Stimulated activated CD8-positive, alpha-beta memory T cell treated with anti-CD3 and anti-CD28 coated beads, Interleukin-4, amount 100 ng/mL, for 48 hours (primary cell): ENCODE measurements at regions not wholly inside any gene's neighbourhood (a gene's known extent, or its start where the extent isn't known, plus 50 kb on each side); places are given as distances from the start of the nearest gene placed in this dataset.

Source experiments
- DNase-seq: peaks from one replicate; pipeline ENCODE4 v3.0.0-alpha.2; 2020

GRCh38 chr4:140277576-140277975 lies 95.9 kb upstream of the SCOC start:
- DNase-seq, result no peak

- no peak for DNase-seq
Measured at GRCh38 chr4:140271553-140271952, 101.9 kb upstream of the SCOC start.

GRCh38 chr4:140269369-140269768 lies 104.1 kb upstream of the SCOC start:
- no peak for DNase-seq

DNA sequence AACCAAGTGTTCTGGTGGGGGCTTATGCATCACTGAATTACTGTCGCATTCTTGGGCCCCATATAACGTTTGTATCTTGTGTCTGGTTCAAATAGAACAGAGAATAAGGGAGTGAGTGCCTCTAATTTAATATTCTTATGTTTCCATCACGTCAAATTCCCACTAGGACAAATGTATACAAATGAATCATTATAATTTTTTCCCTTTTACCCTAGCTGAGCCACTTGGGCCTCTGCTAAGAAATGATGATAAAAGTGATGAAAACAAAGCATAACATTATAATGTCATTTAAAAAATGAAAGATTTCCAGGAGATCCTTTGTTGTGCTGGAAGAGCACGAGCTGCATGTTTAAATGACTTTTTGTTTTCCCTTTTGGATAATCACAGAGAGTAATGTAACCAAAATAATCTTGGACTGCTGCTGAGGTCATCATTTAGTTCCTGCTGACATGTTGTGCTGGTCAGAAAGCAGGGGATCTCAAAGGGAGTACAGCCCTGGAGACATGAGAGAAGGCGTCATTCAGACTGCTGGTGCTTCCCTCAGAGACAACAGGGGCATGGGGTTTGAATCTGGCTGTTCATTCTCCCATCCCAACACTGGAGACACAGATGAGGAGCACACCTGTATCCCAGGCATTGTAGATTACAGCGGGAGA lies 105.1 kb upstream of the SCOC start:
- DNase-seq, result no peak

- DNase-seq, result no peak
Measured at GRCh38 chr4:140267576-140267975, 105.9 kb upstream of the SCOC start.

DNA sequence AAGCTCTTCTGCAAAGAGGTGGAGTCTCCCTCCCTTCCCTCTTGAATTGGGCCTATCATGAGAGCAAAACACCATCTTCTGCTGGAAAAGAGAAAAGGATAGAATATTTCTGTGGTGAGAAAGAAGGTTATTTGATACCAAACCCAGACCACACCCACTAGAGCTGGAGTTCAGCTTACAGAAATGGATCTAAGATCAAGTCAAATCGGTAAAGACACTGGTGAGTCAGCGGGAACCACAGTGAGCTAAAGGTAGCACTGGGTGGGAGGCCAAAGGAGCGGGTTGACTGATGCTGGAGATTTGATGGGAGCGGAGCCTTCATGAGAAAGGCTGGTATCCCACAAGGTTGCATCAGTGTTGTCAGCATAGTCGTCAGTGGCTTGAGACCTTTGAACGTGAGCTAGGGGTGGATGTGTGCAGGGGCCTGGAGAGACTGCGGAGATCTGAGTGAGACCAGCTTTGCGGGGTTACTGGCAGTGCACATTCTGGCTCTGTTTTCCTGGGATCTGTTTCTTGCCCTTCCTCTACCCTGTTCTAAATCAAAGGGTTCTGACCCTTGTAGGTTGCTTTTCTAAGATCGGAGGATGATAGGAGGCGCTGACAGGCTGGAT lies 106.4 kb upstream of the SCOC start:
- DNase-seq, result peak; percentile 65

- no peak for DNase-seq
Measured at GRCh38 chr4:140260227-140260626, 106.2 kb upstream of the MAML3 start.

- DNase-seq, result no peak
Measured at GRCh38 chr4:140258476-140258875, 104.5 kb upstream of the MAML3 start.

DNA sequence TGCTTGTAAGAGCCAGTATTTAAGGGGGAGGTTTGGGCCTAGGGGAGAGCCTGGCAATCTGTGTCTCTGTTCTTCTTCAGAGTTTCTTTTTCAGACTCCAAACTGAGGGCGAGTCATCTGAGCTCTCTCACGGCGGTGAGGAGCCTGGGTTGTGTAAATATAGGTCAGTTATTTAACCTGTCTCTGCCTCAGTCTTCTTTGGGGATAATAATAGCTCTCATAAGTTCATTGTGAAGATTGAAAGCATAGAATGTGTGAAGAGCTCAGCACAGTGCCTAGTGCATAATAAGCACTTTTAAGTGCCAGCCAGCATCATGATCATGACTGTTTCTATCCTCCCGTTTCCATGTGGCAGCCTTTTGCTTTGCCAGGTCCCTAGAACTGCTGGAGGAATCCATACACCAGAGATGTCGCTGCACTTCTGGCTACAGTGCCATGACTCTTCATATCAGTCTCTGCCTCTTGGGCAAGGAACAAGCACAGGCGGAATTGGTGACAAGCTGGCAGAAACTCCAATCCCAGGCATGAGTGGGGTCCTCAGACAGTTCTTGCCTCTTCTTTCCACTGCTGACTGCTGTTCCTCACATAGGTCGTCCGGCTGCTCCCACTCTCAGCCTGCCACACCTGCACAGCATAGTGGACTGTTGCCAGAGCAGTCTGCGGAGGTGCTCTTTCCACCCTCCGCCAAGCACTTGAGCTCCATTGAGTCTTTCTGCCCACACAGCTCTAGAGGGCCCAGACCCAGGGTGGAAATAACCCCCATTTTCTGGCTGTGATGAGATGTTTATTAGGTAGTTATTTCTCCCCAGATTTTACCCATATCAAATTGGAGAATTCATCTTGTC lies 103.7 kb upstream of the MAML3 start:
- DNase-seq, result no peak

- DNase-seq, result no peak
Measured at GRCh38 chr4:140256941-140257340, 103.0 kb upstream of the MAML3 start.

DNA sequence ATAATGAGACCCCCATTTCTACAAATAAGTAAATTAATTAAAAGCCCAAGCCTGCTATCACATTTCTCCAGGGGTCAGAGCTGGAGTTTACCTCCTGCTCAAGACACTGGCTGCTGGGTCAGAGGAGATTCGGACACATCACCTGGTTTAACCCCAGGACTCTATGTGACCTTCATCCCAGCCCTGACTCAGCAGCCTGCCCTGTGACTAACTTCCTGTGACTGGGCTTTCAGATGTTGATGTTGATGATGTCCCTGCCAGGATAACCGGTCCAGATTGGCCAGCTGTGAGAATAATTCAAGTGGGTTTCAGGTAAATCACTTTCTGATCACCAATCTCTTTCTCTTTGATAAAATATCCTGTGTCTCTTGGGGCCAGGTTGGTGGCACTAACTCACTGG lies 102.4 kb upstream of the MAML3 start:
- no peak for DNase-seq

GRCh38 chr4:140255927-140256326 lies 101.9 kb upstream of the MAML3 start:
- DNase-seq, result no peak

DNA sequence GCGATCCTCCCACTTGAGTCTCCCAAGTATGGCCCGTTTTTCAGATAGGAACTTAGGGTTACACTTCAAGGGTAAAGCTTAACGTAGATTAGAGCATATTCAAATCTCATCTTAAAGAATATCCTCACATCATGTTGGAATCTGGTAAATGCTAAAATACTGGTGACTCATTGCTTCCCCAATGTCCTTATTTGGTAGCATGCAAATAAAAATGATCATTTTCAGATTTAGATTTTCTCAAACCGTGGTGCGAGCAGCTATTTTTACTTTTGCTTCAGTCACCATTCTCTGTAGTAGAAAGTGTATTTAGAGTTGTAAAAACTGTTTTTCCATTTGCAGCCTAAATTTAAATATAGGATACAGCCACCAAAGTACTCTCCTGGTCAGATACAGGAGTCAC lies 101.5 kb upstream of the MAML3 start:
- no peak for DNase-seq

DNA sequence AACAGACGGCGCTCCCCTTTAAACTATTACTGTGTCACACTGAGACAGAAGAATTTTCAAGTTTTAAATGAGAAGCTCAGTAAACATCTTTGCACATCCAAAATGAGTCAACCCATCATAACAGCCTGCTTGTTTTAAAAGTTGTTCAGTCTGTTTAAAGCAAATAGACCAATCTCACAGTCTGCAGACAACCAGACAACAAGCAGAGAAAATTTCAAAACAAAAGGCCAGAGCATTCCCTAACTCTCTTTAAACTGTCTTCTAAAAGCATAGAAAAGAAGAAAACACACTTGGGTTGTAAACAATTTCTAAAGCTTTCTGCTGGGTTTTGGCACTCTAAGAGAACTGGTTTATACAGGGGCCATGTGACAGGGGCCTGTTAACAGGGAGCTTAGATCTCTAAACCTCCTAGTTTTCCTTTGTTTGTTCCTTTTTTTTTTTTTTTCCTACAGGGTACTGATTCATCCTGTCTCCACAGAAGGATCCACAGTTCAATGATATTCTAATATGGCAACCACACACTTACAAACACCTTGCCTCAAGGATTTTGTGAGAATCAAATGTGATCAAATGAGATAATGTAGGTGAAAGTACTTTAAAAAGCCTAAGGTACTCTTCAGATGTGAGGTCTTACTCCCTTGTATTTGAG lies 100.8 kb upstream of the MAML3 start:
- DNase-seq, result no peak

DNA sequence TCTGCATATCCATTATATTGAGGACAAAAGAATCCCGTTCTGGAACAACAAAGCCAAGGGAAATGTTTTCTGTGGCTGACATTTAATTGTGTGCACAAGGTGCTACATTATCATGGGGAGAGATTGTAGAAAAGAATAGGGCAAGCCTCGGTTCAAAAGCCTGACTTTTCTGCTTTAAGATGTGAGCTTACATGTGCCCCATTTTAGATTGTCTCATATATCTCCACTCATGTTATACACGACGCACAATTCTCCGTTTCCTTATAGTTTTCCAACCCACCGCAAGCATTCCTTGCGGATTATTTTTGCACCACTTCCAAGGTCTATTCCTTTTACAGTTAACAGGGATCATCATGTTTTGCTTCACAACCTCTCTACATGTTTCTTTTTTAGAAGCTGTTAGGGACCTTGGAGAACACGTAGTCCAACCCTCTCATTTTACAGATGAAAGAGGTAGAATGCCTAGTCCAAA lies 99.6 kb upstream of the MAML3 start:
- DNase-seq, result no peak

- peak; percentile 78 for DNase-seq
Measured at GRCh38 chr4:140252742-140253555, 99.0 kb upstream of the MAML3 start.

GRCh38 chr4:140252141-140252741 lies 98.3 kb upstream of the MAML3 start:
- DNase-seq, result no peak

DNA sequence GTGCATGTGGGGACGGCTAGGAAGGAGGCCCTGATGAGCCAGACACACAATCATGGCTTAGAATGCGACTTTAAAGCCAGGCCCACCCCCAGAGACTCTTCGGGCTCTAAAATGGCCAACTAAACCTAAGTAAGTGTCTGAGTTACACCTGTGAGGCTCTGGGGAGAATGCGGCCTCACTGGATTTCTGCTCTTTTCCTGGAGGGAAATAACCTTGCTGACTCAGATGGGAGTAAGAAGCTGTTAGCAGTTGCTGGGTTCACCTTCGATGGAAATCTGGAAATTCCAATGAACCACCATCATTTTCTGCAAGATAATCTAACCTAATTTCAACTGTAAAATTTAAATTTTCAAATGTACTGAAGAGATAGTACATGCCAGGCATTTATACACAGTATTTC lies 97.6 kb upstream of the MAML3 start:
- no peak for DNase-seq

DNA sequence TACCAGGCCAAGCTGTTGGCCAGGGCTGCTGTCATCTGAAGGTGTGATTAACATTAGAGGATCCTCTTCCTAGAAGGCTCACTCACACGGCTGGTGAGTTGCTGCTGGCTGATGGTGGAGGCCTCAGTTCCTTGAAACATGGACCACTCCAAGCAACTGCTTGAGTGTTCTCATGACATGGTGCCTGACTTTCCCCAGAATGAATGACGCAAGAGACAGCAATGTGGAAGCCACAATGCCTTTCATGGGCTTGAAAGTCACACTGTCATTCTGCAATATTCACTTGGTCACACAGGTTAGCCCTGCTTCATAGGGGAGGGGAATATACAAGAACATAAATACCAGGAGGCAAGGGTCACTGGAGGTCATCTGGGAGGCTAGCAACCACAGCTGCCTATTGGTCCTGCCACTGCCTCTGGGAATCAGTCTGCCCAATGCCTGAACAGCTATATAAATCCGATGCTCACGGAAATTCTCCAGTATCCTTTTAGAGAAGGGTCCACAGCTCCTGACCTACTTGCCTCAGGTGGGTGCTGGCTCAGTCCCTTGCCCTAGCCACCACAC lies 97.1 kb upstream of the MAML3 start:
- peak; percentile 45 for DNase-seq

DNA sequence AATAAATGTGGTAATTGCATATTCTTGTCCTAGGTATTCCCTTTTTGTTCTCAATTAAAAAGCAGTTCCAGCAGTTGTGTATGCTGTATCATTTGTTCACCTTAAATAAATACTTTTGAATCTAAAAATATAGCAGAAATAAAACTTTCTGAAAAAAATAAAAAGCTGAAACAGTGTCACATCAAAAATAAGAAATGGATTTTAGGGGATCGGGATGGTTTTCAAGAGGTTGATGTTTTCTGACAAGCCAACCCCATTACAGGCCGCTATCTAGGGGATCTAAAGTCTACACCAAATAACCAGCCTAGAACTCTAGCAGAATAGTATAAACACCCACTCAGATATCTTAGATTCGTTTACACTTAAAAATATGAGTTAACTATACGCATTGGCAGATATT lies 95.4 kb upstream of the MAML3 start:
- DNase-seq, result no peak

DNA sequence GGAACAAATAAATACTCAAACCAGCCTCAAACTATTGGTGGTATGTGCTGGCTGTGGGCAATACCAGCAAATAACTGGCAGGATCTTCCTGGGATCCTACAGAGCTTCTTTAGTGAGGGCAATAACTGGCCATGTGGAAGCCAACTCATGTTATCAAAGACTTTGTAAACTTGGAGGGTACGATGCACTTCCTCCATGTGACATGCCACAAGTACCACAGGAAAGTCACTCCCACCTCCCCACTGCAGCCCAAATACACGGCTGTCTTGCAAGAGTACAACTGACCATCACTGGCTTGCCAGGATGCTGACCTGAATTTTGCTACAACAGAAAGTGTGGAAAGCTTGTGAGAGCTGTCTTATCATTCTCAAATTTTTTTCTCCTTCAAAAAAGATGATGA lies 93.3 kb upstream of the MAML3 start:
- no peak for DNase-seq

- DNase-seq, result no peak
Measured at GRCh38 chr4:140246216-140246615, 92.2 kb upstream of the MAML3 start.
